ENCODE measurements at regions not wholly inside any gene's neighbourhood (a gene's known extent, or its start where the extent isn't known, plus 50 kb on each side); places are given as distances from the start of the nearest gene placed in this dataset.

GRCh38 chr5:174310243-174310642 is 264.7 kb downstream of the NSG2 start:
- TF ChIP-seq CTCF (IDR thresholded peaks at IDR 0.05 in 4 of 5, conservative IDR thresholded peaks at IDR 0.05 in 1 of 5) (no peak), POLR2A (IDR thresholded peaks at IDR 0.05) (no peak)

Data from gastrocnemius medialis (tissue), 4 donors.